ENCODE measurements at regions not wholly inside any gene's neighbourhood (a gene's known extent, or its start where the extent isn't known, plus 50 kb on each side); places are given as distances from the start of the nearest gene placed in this dataset.

- DNase-seq (ENCODE audit: low read depth), result no peak
Measured at GRCh38 chr16:66265556-66266141, 100.8 kb upstream of the CDH5 start.

- DNase-seq (ENCODE audit: low read depth), result no peak
Measured at GRCh38 chr16:66265048-66265415, 101.5 kb upstream of the CDH5 start.

- DNase-seq (ENCODE audit: low read depth), result no peak
Measured at GRCh38 chr16:66264311-66265047, 102.0 kb upstream of the CDH5 start.

- DNase-seq (ENCODE audit: low read depth), result no peak
Measured at GRCh38 chr16:66263973-66264310, 102.5 kb upstream of the CDH5 start.

- DNase-seq (ENCODE audit: low read depth), result no peak
Measured at GRCh38 chr16:66263168-66263972, 103.1 kb upstream of the CDH5 start.

- DNase-seq (ENCODE audit: low read depth), result no peak
Measured at GRCh38 chr16:66262253-66263167, 104.0 kb upstream of the CDH5 start.

- no peak for DNase-seq (ENCODE audit: low read depth)
Measured at GRCh38 chr16:66261826-66262225, 104.7 kb upstream of the CDH5 start.

- no peak for DNase-seq (ENCODE audit: low read depth)
Measured at GRCh38 chr16:66260522-66261254, 105.8 kb upstream of the CDH5 start.

GRCh38 chr16:66258916-66259845, 107.3 kb upstream of the CDH5 start:
- DNase-seq (ENCODE audit: low read depth), result no peak

- DNase-seq (ENCODE audit: low read depth), result no peak
Measured at GRCh38 chr16:66256919-66257318, 109.6 kb upstream of the CDH5 start.

GRCh38 chr16:66255647-66256046, 110.8 kb upstream of the CDH5 start:
- DNase-seq (ENCODE audit: low read depth), result no peak

GRCh38 chr16:66254751-66255150, 111.7 kb upstream of the CDH5 start:
- no peak for DNase-seq (ENCODE audit: low read depth)

GRCh38 chr16:66254106-66254505, 112.4 kb upstream of the CDH5 start:
- DNase-seq (ENCODE audit: low read depth), result no peak

GRCh38 chr16:66251476-66252160, 114.9 kb upstream of the CDH5 start:
- DNase-seq (ENCODE audit: low read depth), result no peak

GRCh38 chr16:66250686-66251431, 115.6 kb upstream of the CDH5 start:
- DNase-seq (ENCODE audit: low read depth), result no peak

GRCh38 chr16:66247516-66248481, 118.7 kb upstream of the CDH5 start:
- DNase-seq (ENCODE audit: low read depth), result no peak

GRCh38 chr16:66245868-66246267, 120.6 kb upstream of the CDH5 start:
- no peak for DNase-seq (ENCODE audit: low read depth)

GRCh38 chr16:66245072-66245471, 121.4 kb upstream of the CDH5 start:
- no peak for DNase-seq (ENCODE audit: low read depth)

All from stimulated activated CD4-positive, alpha-beta T cell treated with anti-CD3 and anti-CD28 coated beads, Interleukin-2, amount 100 ng/mL, for 4 hours (primary cell).